GM12801 (cell line): ENCODE measurements at regions not wholly inside any gene's neighbourhood (a gene's known extent, or its start where the extent isn't known, plus 50 kb on each side); places are given as distances from the start of the nearest gene placed in this dataset.

Experiments used
- TF ChIP-seq, protein P1 (sequence below): IDR thresholded peaks from one replicate; pipeline ENCODE4 v1.5.1; 2011; ENCODE audit warnings: control low read depth; ENCODE audit not compliant: insufficient read length; ENCODE audit errors: extremely low read depth

DNA sequence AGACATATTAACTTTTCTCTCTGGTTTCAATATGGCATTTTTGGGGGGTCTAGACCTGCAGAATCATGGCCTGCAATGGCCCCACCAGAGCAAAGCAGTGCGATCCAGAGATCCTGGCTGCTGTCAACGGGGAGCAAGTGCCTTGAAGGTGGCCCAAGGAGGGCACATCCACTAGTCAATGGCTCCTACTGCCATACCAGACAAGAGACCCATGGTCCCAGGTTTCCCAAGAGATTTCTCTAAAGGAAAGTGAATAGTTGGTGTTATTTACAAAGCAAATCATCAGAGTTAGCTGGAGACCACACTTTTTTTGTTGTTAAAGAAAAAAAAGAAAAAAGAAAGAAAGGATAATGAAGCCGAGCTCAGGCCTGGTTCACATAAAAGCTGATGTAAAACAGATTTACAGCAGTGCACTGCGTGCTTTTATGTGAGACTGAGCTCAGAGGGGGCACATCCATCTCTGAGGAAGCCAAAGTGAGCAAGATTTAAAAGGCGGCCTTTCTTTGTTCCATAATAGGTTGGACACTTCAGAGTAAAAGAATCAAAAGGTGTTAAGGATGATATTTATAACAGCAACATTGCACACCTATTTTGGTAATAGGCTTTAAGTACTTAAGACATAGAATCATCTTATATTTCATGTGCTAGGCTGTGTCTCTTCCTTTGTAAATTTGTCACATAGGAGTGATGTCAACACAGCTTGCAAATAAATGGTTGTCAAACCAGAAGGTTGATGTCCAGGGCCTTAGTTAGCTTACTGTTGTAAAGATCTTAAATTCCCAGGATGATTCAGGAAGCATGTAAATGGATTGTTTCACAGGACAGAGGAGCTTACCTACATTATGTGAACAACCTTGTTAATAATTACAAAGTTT lies 201.3 kb upstream of the NTM start:
- TF ChIP-seq, protein P1, sequence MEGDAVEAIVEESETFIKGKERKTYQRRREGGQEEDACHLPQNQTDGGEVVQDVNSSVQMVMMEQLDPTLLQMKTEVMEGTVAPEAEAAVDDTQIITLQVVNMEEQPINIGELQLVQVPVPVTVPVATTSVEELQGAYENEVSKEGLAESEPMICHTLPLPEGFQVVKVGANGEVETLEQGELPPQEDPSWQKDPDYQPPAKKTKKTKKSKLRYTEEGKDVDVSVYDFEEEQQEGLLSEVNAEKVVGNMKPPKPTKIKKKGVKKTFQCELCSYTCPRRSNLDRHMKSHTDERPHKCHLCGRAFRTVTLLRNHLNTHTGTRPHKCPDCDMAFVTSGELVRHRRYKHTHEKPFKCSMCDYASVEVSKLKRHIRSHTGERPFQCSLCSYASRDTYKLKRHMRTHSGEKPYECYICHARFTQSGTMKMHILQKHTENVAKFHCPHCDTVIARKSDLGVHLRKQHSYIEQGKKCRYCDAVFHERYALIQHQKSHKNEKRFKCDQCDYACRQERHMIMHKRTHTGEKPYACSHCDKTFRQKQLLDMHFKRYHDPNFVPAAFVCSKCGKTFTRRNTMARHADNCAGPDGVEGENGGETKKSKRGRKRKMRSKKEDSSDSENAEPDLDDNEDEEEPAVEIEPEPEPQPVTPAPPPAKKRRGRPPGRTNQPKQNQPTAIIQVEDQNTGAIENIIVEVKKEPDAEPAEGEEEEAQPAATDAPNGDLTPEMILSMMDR, result no peak

- TF ChIP-seq, protein P1, result no peak
Measured at GRCh38 chr11:131172011-131172410, 198.4 kb upstream of the NTM start.

DNA sequence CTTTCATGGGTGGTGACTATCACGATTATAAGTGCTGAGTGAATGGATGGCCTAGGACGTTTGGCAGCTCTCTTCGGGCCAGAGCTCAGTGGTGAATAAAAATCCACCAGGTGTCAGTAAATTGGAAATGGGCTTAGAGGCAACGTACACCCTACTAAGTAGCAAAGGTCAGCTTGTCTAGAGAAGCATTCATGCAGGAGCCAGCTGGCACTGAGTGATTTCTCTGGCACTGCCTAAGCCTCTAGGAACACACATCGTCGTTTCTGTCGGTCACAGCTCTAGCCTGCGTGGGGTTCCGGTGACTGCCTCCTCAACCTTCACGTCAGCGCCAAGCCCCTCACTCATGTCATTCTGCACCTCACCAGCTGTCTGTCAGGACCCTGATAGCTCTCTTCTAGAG lies 192.4 kb upstream of the NTM start:
- TF ChIP-seq, protein P1, result no peak

GRCh38 chr11:131178596-131178995 lies 191.8 kb upstream of the NTM start:
- TF ChIP-seq, protein P1, result no peak

- TF ChIP-seq, protein P1, result no peak
Measured at GRCh38 chr11:131179836-131180235, 190.6 kb upstream of the NTM start.

- TF ChIP-seq, protein P1, result no peak
Measured at GRCh38 chr11:131185915-131186314, 184.5 kb upstream of the NTM start.

- TF ChIP-seq, protein P1, result no peak
Measured at GRCh38 chr11:131186629-131187101, 183.8 kb upstream of the NTM start.
